ENCODE measurements at regions not wholly inside any gene's neighbourhood (a gene's known extent, or its start where the extent isn't known, plus 50 kb on each side); places are given as distances from the start of the nearest gene placed in this dataset.
A peak's percentile ranks its signal among the peaks of the same experiment; 100 is the strongest.

DNA sequence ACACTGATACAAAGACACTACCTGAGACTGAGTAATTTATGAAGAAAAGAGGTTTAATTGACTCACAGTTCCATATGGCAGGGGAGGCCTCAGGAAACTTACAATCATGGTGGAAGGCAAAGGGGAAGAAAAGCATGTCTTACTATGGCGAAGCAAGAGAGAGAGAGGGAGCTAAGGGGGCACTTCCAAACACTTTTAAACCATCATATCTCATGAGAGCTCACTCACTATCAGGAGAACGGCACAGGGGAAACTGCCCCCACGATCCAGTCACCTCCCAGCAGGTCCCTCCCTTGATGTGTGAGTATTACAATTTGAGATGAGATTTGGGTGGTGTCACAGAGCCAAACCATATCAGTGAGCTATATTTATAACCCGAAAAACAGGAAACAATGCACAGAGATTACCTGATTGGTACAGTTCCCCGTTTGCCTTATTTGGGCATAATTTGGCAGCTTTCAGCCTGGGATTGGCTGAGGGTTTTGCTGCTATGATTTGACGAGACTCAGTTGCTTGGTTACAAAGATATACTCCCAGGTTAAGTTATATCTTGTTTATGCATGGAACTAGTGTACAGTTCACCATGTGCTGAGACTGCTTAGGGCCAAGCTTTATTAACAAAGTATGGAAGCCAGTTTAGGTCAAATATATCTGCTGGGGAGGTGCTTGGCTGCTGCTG lies 184.2 kb downstream of the NR2F2 start (continued):
- TF ChIP-seq, protein P1, sequence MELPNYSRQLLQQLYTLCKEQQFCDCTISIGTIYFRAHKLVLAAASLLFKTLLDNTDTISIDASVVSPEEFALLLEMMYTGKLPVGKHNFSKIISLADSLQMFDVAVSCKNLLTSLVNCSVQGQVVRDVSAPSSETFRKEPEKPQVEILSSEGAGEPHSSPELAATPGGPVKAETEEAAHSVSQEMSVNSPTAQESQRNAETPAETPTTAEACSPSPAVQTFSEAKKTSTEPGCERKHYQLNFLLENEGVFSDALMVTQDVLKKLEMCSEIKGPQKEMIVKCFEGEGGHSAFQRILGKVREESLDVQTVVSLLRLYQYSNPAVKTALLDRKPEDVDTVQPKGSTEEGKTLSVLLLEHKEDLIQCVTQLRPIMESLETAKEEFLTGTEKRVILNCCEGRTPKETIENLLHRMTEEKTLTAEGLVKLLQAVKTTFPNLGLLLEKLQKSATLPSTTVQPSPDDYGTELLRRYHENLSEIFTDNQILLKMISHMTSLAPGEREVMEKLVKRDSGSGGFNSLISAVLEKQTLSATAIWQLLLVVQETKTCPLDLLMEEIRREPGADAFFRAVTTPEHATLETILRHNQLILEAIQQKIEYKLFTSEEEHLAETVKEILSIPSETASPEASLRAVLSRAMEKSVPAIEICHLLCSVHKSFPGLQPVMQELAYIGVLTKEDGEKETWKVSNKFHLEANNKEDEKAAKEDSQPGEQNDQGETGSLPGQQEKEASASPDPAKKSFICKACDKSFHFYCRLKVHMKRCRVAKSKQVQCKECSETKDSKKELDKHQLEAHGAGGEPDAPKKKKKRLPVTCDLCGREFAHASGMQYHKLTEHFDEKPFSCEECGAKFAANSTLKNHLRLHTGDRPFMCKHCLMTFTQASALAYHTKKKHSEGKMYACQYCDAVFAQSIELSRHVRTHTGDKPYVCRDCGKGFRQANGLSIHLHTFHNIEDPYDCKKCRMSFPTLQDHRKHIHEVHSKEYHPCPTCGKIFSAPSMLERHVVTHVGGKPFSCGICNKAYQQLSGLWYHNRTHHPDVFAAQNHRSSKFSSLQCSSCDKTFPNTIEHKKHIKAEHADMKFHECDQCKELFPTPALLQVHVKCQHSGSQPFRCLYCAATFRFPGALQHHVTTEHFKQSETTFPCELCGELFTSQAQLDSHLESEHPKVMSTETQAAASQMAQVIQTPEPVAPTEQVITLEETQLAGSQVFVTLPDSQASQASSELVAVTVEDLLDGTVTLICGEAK (IDR thresholded peaks at IDR 0.05) = 0 out of 2 replicates have a peak, but pooled peaks have one; percentile 19
- TF ChIP-seq, protein P1 (CRISPR knock-in tag; IDR thresholded peaks at IDR 0.05) = no peak
- TF ChIP-seq FOS (IDR thresholded peaks at IDR 0.05; ENCODE audit: extremely low read depth, insufficient read length) (peak; percentile 12), U2AF1 (optimal IDR thresholded peaks at IDR 0.05; ENCODE audit: low read depth, low read length) (no peak), RNF2 (IDR thresholded peaks at IDR 0.05) (0 out of 2 replicates have a peak, but pooled peaks have one; percentile 40), SOX6 (IDR thresholded peaks at IDR 0.05) (peak; percentile 27; the same call in 1 of the 2 replicates), ZNF133 (CRISPR knock-in tag; IDR thresholded peaks at IDR 0.05) (no peak), PHF8 (IDR thresholded peaks at IDR 0.05; ENCODE audit: borderline replicate concordance, low read length) (no peak), SMC3 (conservative IDR thresholded peaks at IDR 0.05; ENCODE audit: insufficient read depth, low read depth, low read length) (no peak), CBFB (CRISPR knock-in tag; IDR thresholded peaks at IDR 0.05) (no peak), ETS2 (tag; IDR thresholded peaks at IDR 0.05; ENCODE audit: borderline replicate concordance, poor library complexity, severe bottlenecking) (no peak), KHSRP (IDR thresholded peaks at IDR 0.05) (no peak), MEF2D (tag; conservative IDR thresholded peaks at IDR 0.05; ENCODE audit: low read depth) (peak; percentile 87; the same call in 1 of the 2 replicates), KDM4B (IDR thresholded peaks at IDR 0.05; ENCODE audit: borderline replicate concordance in 2 of 2, low read depth in 1 of 2) (no peak), ZFP36 (IDR thresholded peaks at IDR 0.05; ENCODE audit: low read depth, low read length, partially characterized antibody) (peak; percentile 75), MEF2A (IDR thresholded peaks at IDR 0.05; ENCODE audit: control insufficient read depth, low read depth, low read length) (peak; percentile 66; the same call in 1 of the 2 replicates), GABPA (tag; conservative IDR thresholded peaks at IDR 0.05; ENCODE audit: low read depth) (peak; percentile 26; the same call in 1 of the 2 replicates), SRF (CRISPR knock-in tag; IDR thresholded peaks at IDR 0.05) (peak; percentile 95 to 100), ZNF764 (CRISPR knock-in tag; IDR thresholded peaks at IDR 0.05; ENCODE audit: low read depth) (no peak), PURB (CRISPR knock-in tag; IDR thresholded peaks at IDR 0.05; ENCODE audit: low read depth) (no peak)

All from K562 (cell line).